ENCODE measurements at regions not wholly inside any gene's neighbourhood (a gene's known extent, or its start where the extent isn't known, plus 50 kb on each side); places are given as distances from the start of the nearest gene placed in this dataset.

DNA sequence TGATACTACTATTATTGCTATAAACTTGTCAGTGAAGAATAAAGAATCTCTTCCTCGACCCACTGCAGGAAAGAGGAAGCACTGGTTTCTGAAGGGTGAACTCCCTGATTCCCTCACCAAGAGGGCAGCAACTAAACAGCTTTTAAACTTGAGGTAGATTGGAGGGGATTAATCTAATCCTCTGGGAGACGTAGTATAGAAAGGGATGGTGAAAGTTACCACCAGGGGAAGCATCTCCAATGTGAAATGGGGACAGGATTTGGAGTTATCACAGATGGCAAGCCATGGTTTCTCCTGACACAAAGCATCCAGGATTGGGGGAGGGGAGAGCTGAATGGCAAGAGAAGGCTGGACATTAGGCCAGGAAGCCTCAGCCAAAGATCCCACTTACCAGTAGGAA is 62.7 kb upstream of the PTPN13 start:
- TF ChIP-seq CTCF (optimal IDR thresholded peaks at IDR 0.05 in 1 of 3, IDR thresholded peaks at IDR 0.05 in 1 of 3, conservative IDR thresholded peaks at IDR 0.05 in 1 of 3; ENCODE audit: extremely low read depth in 1 of 3, insufficient read depth in 2 of 3, low read length in 3 of 3) (no peak), EZH2 (IDR thresholded peaks at IDR 0.05; ENCODE audit: low read length) (no peak)

Measured in keratinocyte (primary cell).